ENCODE measurements at regions not wholly inside any gene's neighbourhood (a gene's known extent, or its start where the extent isn't known, plus 50 kb on each side); places are given as distances from the start of the nearest gene placed in this dataset.

DNA sequence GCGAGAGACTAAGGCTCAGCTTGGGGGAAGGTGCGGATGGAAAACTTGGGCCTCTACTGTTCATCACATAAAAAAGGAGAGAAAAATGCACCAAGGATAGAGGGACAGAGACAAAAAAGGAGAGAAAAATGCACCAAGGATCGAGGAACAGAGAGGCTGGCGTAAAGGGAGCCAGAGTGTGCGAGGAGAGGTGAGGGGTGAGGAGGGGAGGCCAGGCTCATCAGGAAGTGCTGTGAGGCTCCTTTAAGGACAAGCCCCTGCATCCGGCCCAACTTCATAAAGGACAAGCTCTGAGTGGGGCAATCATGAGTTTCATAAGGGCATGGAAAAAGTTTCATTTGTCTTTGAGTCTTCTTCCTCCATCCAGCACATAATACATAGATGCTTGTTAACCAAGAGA, 117.2 kb upstream of the NXT1 start:
- DNase-seq (ENCODE audit: low read depth): no peak
- no peak overlapping the region for H3K4me3 ChIP-seq (ENCODE audit: low read depth, low read length)
- TF ChIP-seq, protein P1, sequence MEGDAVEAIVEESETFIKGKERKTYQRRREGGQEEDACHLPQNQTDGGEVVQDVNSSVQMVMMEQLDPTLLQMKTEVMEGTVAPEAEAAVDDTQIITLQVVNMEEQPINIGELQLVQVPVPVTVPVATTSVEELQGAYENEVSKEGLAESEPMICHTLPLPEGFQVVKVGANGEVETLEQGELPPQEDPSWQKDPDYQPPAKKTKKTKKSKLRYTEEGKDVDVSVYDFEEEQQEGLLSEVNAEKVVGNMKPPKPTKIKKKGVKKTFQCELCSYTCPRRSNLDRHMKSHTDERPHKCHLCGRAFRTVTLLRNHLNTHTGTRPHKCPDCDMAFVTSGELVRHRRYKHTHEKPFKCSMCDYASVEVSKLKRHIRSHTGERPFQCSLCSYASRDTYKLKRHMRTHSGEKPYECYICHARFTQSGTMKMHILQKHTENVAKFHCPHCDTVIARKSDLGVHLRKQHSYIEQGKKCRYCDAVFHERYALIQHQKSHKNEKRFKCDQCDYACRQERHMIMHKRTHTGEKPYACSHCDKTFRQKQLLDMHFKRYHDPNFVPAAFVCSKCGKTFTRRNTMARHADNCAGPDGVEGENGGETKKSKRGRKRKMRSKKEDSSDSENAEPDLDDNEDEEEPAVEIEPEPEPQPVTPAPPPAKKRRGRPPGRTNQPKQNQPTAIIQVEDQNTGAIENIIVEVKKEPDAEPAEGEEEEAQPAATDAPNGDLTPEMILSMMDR (IDR thresholded peaks at IDR 0.05; ENCODE audit: control insufficient read depth, extremely low read depth, insufficient read depth): no peak

DNA sequence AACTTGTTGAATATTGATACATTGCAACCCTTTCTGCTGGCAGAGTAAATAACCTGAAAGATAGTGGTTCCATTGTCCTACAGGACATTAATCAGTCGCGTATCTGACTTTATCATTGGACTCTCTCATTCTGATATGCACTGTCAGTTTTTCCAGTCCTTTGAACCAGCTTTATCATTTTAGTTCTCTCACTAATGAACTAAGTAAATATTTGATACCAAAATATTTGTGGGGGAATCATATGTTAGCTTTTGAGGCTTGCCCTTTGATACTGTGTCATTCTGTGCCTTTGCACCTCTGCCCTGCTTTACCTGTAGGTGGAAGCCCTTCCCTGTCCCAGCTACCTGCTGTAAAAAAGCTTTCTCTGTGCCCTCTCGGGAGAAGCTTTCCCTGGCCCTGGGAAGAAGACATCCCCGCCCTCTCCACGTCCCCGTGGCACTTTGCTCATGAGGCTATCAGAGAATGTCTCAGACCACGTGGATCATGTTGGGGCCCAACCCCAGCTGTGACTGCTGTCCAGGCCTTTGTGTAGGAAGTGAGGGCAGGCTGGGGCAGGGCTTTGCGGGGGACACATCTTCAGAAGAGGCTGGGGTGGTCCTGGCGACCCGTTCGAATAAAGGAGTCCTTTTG, 117.8 kb upstream of the NXT1 start:
- TF ChIP-seq, protein P1 (IDR thresholded peaks at IDR 0.05; ENCODE audit: control insufficient read depth, extremely low read depth, insufficient read depth): no peak
- no peak overlapping the region for H3K4me3 ChIP-seq (ENCODE audit: low read depth, low read length)
- DNase-seq (ENCODE audit: low read depth): no peak

DNA sequence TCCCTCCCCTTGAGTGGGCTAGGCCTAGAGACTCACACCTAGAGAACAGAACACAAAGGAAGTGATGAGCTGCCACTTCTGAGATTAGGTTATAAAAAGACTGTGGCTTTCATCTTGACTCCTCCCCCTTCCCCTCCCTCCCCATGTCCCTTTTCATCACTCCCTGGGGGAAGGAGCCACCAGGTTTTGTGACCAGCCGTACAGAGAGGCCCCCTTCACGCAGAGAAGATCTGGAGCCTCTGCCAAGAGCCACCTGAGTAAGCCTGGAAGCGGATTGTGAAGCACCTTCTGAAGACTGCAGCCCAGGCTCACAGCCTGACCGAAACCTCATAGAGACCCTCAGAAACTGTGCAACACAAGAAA, 118.4 kb upstream of the NXT1 start:
- TF ChIP-seq, protein P1 (IDR thresholded peaks at IDR 0.05; ENCODE audit: control insufficient read depth, extremely low read depth, insufficient read depth): no peak
- no peak overlapping the region for H3K4me3 ChIP-seq (ENCODE audit: low read depth, low read length)
- DNase-seq (ENCODE audit: low read depth): no peak

DNA sequence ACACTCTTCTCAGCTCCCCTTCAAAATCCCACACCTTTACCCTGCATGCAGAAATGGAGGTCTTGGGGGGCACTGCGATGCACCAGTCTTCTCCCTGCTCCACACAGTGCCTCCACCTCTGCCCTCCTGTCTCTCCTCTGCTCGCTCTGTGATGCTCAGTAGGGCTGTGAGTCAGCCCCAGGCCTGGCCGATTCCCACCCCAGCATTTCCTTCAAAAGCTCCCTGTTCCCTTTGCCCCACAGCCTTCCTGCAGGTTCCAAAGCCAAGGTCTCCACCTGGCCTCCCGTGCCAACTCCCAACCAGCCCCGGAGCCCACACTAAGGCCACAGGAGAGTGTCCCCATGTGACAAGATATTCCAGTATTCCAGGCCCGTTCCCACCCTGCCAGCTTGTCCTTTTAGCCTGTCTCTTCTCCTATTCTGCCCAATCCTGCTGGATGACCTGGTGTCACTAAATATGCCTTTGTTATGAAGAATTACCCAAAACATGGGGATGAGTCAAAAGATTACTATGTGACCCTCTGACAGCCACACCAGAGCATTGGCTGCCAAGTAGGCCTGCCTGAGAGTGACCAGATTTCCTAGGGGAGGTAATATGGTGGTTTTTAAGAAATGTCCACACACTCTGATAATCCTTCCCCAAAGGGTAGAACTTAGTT, 118.9 kb upstream of the NXT1 start:
- TF ChIP-seq, protein P1 (IDR thresholded peaks at IDR 0.05; ENCODE audit: control insufficient read depth, extremely low read depth, insufficient read depth): no peak

DNA sequence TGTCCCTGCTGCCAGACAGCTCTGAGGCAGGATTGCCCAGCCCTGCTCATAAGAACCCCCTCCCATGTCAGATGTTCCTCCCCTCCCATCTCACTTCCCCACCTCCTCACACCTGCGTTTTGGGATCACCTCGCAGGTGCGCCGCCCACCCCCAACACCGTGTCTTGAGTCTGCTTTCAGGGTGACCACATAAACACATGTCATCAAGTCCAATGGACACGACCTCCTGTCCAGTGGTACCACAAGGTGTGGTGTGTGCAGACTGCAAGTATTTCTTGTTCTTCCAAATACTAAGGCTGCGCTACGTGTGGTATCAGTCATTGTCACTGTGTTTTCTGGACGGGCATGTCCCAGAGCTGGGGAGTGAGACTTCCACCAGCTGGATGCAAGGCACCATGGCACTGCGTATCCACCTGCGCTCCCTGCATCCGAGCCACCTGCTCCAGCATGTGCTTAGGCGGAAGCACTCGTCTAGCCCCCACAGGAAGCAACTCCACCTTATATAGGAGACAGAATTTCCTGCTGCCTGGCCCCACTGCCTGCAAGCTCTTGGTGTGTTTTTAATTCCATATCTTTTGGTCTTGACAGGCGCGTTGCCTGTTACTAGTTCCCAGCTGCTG, 119.7 kb upstream of the NXT1 start:
- TF ChIP-seq, protein P1 (IDR thresholded peaks at IDR 0.05; ENCODE audit: control insufficient read depth, extremely low read depth, insufficient read depth): no peak
- no peak overlapping the region for H3K4me3 ChIP-seq (ENCODE audit: low read depth, low read length)
- DNase-seq (ENCODE audit: low read depth): no peak

More for the DNA sequence above, 118.9 kb upstream of the NXT1 start:
- no peak for DNase-seq (ENCODE audit: low read depth)
- H3K4me3 ChIP-seq (ENCODE audit: low read depth, low read length): no peak overlapping the region

DNA sequence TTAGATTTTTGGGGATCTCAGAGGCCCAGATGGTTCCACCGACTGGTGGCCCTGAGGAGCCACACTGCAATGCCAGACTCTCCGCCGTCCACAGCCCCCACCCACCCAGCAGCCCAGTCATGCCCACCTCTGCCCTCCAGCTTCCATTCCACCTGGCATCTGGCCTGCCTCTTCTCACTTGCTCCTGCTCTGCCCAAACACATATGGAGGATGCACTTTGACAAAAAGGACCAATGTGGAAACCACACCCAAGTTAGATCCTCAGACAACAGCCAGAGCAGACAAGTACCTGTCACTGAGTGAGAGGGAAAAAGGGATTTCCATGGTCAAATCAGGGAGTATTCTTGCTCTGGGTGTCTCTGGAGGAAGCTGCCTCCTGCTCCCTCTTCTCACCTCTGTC, 120.6 kb upstream of the NXT1 start:
- no peak for DNase-seq (ENCODE audit: low read depth)
- no peak overlapping the region for H3K4me3 ChIP-seq (ENCODE audit: low read depth, low read length)
- TF ChIP-seq, protein P1 (IDR thresholded peaks at IDR 0.05; ENCODE audit: control insufficient read depth, extremely low read depth, insufficient read depth): no peak

Data from LNCaP clone FGC (cell line).